HEK293T (cell line): ENCODE measurements at regions not wholly inside any gene's neighbourhood (a gene's known extent, or its start where the extent isn't known, plus 50 kb on each side); places are given as distances from the start of the nearest gene placed in this dataset.

Source experiments
- ARNT ChIP-seq: fragments of 450-650 bp; IDR thresholded peaks from 2 replicates; pipeline ENCODE4 v1.6.1; 2017; ENCODE audit warnings: mild to moderate bottlenecking
- ELF4 ChIP-seq: fragments of 450-650 bp; IDR thresholded peaks from 2 replicates; pipeline ENCODE4 v1.6.1; 2017; ENCODE audit warnings: antibody characterized with exemption
- FOXA1 ChIP-seq: fragments of 450-650 bp; IDR thresholded peaks from 2 replicates; pipeline ENCODE4 v1.6.1; 2016; ENCODE audit warnings: mild to moderate bottlenecking
- FOXK2 ChIP-seq: fragments of 450-650 bp; IDR thresholded peaks from 2 replicates; pipeline ENCODE4 v1.6.1; 2016; ENCODE audit warnings: mild to moderate bottlenecking
- FOXM1 ChIP-seq: fragments of 450-650 bp; IDR thresholded peaks from 2 replicates; pipeline ENCODE4 v1.6.1; 2017; ENCODE audit warnings: mild to moderate bottlenecking, borderline replicate concordance
- HDGF ChIP-seq: fragments of 450-650 bp; IDR thresholded peaks from 2 replicates; pipeline ENCODE4 v1.6.1; 2017; ENCODE audit warnings: antibody characterized with exemption, borderline replicate concordance
- L3MBTL2 ChIP-seq: fragments of 450-650 bp; conservative IDR thresholded peaks from 2 replicates; pipeline ENCODE4 v1.6.1; 2016; ENCODE audit warnings: mild to moderate bottlenecking
- SP1 ChIP-seq: fragments of 450-650 bp; IDR thresholded peaks from 2 replicates; pipeline ENCODE4 v1.6.1; 2017
- SUZ12 ChIP-seq: fragments of 450-650 bp; IDR thresholded peaks from 2 replicates; pipeline ENCODE4 v1.6.1; 2016; ENCODE audit warnings: mild to moderate bottlenecking
- TARDBP ChIP-seq: fragments of 450-650 bp; IDR thresholded peaks from 2 replicates; pipeline ENCODE4 v1.6.1; 2016

GRCh38 chr13:73220966-73221720, 162.3 kb downstream of the KLF5 start:
- no peak for TF ChIP-seq SUZ12
- no peak for TF ChIP-seq FOXM1
- no peak for TF ChIP-seq FOXK2
- no peak for TF ChIP-seq TARDBP
- no peak for TF ChIP-seq HDGF
- no peak for TF ChIP-seq ARNT
- no peak for TF ChIP-seq ELF4
- no peak for TF ChIP-seq L3MBTL2
- no peak for TF ChIP-seq SP1
- no peak for TF ChIP-seq FOXA1
